IMR-90 (cell line): ENCODE measurements at regions not wholly inside any gene's neighbourhood (a gene's known extent, or its start where the extent isn't known, plus 50 kb on each side); places are given as distances from the start of the nearest gene placed in this dataset.

Experiments used
- CEBPB ChIP-seq: IDR thresholded peaks from 2 replicates; pipeline ENCODE4 v1.6.1; 2012; ENCODE audit warnings: low read depth, low read length, improper control_type of control experiment
- CTCF ChIP-seq: conservative IDR thresholded peaks from 2 replicates; pipeline ENCODE4 v1.5.1; 2012; ENCODE audit warnings: mild to moderate bottlenecking, low read depth, low read length, improper control_type of control experiment
- ELK1 ChIP-seq: fragments of 150-350 bp; IDR thresholded peaks from 2 replicates; pipeline ENCODE4 v1.6.1; 2016; ENCODE audit warnings: low read depth, mild to moderate bottlenecking, low read length, moderate library complexity, borderline replicate concordance
- FOS ChIP-seq: fragments of 150-350 bp; IDR thresholded peaks from 2 replicates; pipeline ENCODE4 v1.6.1; 2016; ENCODE audit warnings: low read depth, low read length
- MAFK ChIP-seq: IDR thresholded peaks from 2 replicates; pipeline ENCODE4 v1.6.1; 2012; ENCODE audit warnings: low read depth, low read length, improper control_type of control experiment
- MAZ ChIP-seq: IDR thresholded peaks from 2 replicates; pipeline ENCODE4 v1.6.1; 2012; ENCODE audit warnings: low read depth, mild to moderate bottlenecking, low read length, improper control_type of control experiment, moderate library complexity, borderline replicate concordance
- MXI1 ChIP-seq: IDR thresholded peaks from 2 replicates; pipeline ENCODE4 v1.6.1; 2012; ENCODE audit warnings: low read depth, mild to moderate bottlenecking, low read length, moderate library complexity, borderline replicate concordance
- NFE2L2 ChIP-seq: fragments of 150-350 bp; IDR thresholded peaks from 2 replicates; pipeline ENCODE4 v1.6.1; 2016; ENCODE audit warnings: low read depth, mild to moderate bottlenecking, low read length
- POLR2A ChIP-seq: IDR thresholded peaks from 2 replicates; pipeline ENCODE4 v1.6.1; 2012; ENCODE audit warnings: mild to moderate bottlenecking, low read depth, low read length
- SMC3 ChIP-seq: fragments of 150-350 bp; IDR thresholded peaks from 2 replicates; pipeline ENCODE4 v1.6.1; 2016; ENCODE audit warnings: low read depth, mild to moderate bottlenecking, antibody characterized with exemption, low read length, moderate library complexity
- USF2 ChIP-seq: fragments of 150-350 bp; IDR thresholded peaks from 2 replicates; pipeline ENCODE4 v1.6.1; 2017; ENCODE audit warnings: mild to moderate bottlenecking, antibody characterized with exemption, low read length, low read depth

- TF ChIP-seq FOS = peak; percentile 81
- no peak for TF ChIP-seq CTCF
- TF ChIP-seq MAZ = no peak
- TF ChIP-seq CEBPB = no peak
- no peak for TF ChIP-seq MAFK
- no peak for TF ChIP-seq POLR2A
- TF ChIP-seq MXI1 = no peak
- TF ChIP-seq NFE2L2 = no peak
- no peak for TF ChIP-seq SMC3
- TF ChIP-seq USF2 = no peak
- no peak for TF ChIP-seq ELK1
Measured at GRCh38 chr6:44022296-44022661, 105.0 kb downstream of the MRPL14 start.
